ENCODE measurements at regions not wholly inside any gene's neighbourhood (a gene's known extent, or its start where the extent isn't known, plus 50 kb on each side); places are given as distances from the start of the nearest gene placed in this dataset.
"Not testable (repeated sequence)": the region's sequence is repeated elsewhere in the genome, so short reads cannot be mapped to it uniquely, and the experiment has no call there.

DNA sequence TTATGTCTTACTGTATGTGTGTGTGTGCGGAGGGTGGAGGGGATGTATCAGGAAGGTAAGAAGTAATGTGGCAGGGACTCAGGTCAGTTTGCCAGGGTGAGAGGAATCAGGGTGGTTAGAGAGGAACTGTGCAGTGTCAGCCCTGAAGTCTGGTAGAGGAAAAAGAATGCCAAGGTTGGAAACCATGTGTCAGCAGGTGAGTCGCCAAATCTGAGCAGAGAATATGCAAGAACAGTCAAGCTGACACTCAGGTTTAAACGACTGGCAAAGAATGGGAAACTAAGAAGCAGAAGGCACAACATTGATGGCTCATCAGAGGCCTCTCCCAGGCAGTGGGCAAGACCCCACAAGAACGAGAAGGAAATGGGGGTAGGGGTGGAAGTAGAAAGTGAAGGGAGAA, 107.5 kb upstream of the TBX18 start:
- intact Hi-C loops (cut with DNase I), result no loop called here
- Histone ChIP-seq H3K36me3 (no peaks in the 10 kb centered on the region), H3K27me3 (no peaks in the 10 kb centered on the region), H3K27ac (no peak overlapping the region), H3K9ac (ENCODE audit: low read depth in 2 of 2, low read length in 2 of 2) (no peak overlapping the region), H3K9me3 (no peaks in the 10 kb centered on the region), H3K4me3 (no peak overlapping the region), H3K4me1 (no peaks in the 10 kb centered on the region)
- no peak for TF ChIP-seq CTCF (IDR thresholded peaks at IDR 0.05)
- no peak for DNase-seq

DNA sequence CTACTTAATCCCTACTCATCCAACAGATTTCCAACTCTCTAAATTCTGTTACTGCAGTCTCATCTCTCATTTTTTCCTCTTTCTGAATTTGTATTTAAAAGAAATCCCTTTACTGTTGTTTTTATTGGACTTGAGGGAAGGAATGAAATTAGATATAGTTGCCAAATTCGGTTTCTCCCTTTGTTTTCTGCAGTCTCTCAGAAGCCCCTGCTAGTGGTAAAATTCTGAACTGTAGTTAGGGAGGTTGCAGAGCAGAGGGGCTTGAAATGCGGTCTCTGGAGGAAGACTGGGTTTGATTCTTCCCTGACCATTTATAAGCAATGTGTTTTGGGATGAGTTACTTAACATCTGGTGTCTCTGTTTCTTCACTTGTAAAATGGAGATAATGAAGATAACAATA, 106.3 kb upstream of the TBX18 start:
- no peaks in the 10 kb centered on the region for H3K27me3 ChIP-seq
- H3K27ac ChIP-seq, result no peak overlapping the region
- H3K9ac ChIP-seq (ENCODE audit: low read depth in 2 of 2, low read length in 2 of 2), result no peak overlapping the region
- H3K4me3 ChIP-seq, result no peak overlapping the region
- H3K36me3 ChIP-seq, result no peaks in the 10 kb centered on the region
- no peaks in the 10 kb centered on the region for H3K9me3 ChIP-seq
- H3K4me1 ChIP-seq, result no peaks in the 10 kb centered on the region
- intact Hi-C loops (cut with DNase I), result no loop called here
- no peak for DNase-seq
- no peak for TF ChIP-seq CTCF (IDR thresholded peaks at IDR 0.05)

- DNase-seq, result no peak
- H3K4me1 ChIP-seq, result no peaks in the 10 kb centered on the region
- no peak for TF ChIP-seq CTCF (IDR thresholded peaks at IDR 0.05)
- no peak overlapping the region for H3K9ac ChIP-seq (ENCODE audit: low read depth in 2 of 2, low read length in 2 of 2)
- no peak overlapping the region for H3K4me3 ChIP-seq
- no peaks in the 10 kb centered on the region for H3K9me3 ChIP-seq
- H3K36me3 ChIP-seq, result no peaks in the 10 kb centered on the region
- no peak overlapping the region for H3K27ac ChIP-seq
- intact Hi-C loops (cut with DNase I), result no loop called here
- H3K27me3 ChIP-seq, result no peaks in the 10 kb centered on the region
These were observed 103.8 kb upstream of the TBX18 start for GRCh38 chr6:84868149-84868548.

DNA sequence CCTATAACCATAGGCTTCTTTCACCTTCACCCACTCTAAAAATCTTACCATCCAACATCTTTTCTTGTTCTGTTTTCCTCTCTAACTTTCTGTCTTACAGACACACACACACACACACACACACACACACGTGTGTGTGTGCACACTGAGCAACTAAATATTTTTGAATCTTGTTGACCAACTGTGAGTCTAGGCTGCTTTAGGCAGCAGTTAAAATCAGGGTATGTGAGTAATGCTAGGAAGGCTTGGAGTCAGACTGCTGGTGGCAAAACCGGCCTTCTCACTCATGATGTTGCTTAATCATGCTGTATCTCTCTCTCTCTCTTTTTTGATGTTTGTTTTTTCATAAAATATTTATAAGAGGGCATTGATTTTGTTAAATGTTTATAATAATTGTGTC, 103.1 kb upstream of the TBX18 start:
- Histone ChIP-seq H3K4me3 (no peak overlapping the region), H3K4me1 (no peaks in the 10 kb centered on the region), H3K27me3 (no peaks in the 10 kb centered on the region), H3K36me3 (no peaks in the 10 kb centered on the region), H3K27ac (no peak overlapping the region), H3K9me3 (no peaks in the 10 kb centered on the region), H3K9ac (ENCODE audit: low read depth in 2 of 2, low read length in 2 of 2) (no peak overlapping the region)
- intact Hi-C loops (cut with DNase I), result no loop called here
- no peak for DNase-seq
- TF ChIP-seq CTCF (IDR thresholded peaks at IDR 0.05), result no peak

GRCh38 chr6:84866715-84867114, 102.3 kb upstream of the TBX18 start:
- H3K4me1 ChIP-seq, result no peaks in the 10 kb centered on the region
- no peaks in the 10 kb centered on the region for H3K27me3 ChIP-seq
- DNase-seq, result no peak
- intact Hi-C loops (cut with DNase I), result no loop called here
- H3K9ac ChIP-seq (ENCODE audit: low read depth in 2 of 2, low read length in 2 of 2), result no peak overlapping the region
- no peak overlapping the region for H3K27ac ChIP-seq
- H3K4me3 ChIP-seq, result no peak overlapping the region
- no peak for TF ChIP-seq CTCF (IDR thresholded peaks at IDR 0.05)
- H3K36me3 ChIP-seq, result no peaks in the 10 kb centered on the region
- no peaks in the 10 kb centered on the region for H3K9me3 ChIP-seq

DNA sequence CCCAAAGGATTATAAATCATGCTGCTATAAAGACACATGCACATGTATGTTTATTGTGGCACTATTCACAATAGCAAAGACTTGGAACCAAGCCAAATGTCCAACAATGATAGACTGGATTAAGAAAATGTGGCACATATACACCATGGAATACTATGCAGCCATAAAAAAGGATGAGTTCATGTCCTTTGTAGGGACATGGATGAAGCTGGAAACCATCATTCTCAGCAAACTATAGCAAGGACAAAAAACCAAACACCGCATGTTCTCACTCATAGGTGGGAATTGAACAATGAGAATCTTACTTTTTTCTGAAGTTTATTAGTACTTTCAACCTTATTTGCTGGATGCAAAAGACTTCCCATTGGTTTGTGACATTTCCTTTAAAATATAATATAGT, 101.0 kb upstream of the TBX18 start:
- H3K4me3 ChIP-seq; H3K36me3 ChIP-seq; H3K4me1 ChIP-seq; H3K9me3 ChIP-seq; DNase-seq; H3K9ac ChIP-seq (ENCODE audit: low read depth in 2 of 2, low read length in 2 of 2); H3K27ac ChIP-seq; intact Hi-C loops (cut with DNase I); H3K27me3 ChIP-seq: not testable (repeated sequence)

Measured in colonic mucosa (tissue), 4 donors.